OCI-LY7 (cell line): ENCODE measurements at regions not wholly inside any gene's neighbourhood (a gene's known extent, or its start where the extent isn't known, plus 50 kb on each side); places are given as distances from the start of the nearest gene placed in this dataset.

Experiments used
- BruUV-seq: library from RNA; stranded (reverse); fragments of 400-500 nt; replicated peaks from 2 replicates; lab custom pipeline; 2021; lab: Mats Ljungman, UMichigan
- CTCF ChIA-PET: fragments of 300-600 bp; sonication (Branson Sonifier 250); formaldehyde crosslinking; loops from one replicate; lab custom pipeline; 2022; ENCODE audit warnings: antibody characterized with exemption; ENCODE audit not compliant: unreplicated experiment; lab: Charles Lee
- POLR2A ChIA-PET: fragments of 300-600 bp; sonication (Branson Sonifier 250); formaldehyde crosslinking; loops from one replicate; lab custom pipeline; 2022; ENCODE audit warnings: antibody characterized with exemption; lab: Charles Lee
- DNase-seq: peaks from one replicate; pipeline ENCODE4 v3.0.0-alpha.2; 2015; ENCODE audit warnings: low spot score
- H2AFZ ChIP-seq: fragments of 200-600 bp; sonication (generic), shearing (Covaris generic); 2 replicates; pipeline ENCODE4 v1.6.1; 2014; ENCODE audit warnings: mild to moderate bottlenecking, antibody characterized with exemption, low read length, moderate library complexity
- H3K27ac ChIP-seq: fragments of 200-600 bp; sonication (generic); 2 replicates; pipeline ENCODE4 v1.5.1; 2014; ENCODE audit warnings: mixed run types, low read depth, mild to moderate bottlenecking, moderate library complexity, low read length, inconsistent platforms; ENCODE audit not compliant: poor library complexity, severe bottlenecking
- H3K36me3 ChIP-seq: fragments of 200-600 bp; sonication (generic); 2 replicates; pipeline ENCODE4 v1.6.1; 2014; ENCODE audit warnings: mild to moderate bottlenecking, antibody characterized with exemption, low read length, moderate library complexity, mixed read lengths; ENCODE audit not compliant: insufficient read depth
- H3K4me1 ChIP-seq: fragments of 200-600 bp; sonication (generic); 2 replicates; pipeline ENCODE4 v1.5.1; 2014; ENCODE audit warnings: mild to moderate bottlenecking, low read length; ENCODE audit not compliant: insufficient read depth, poor library complexity, severe bottlenecking
- H3K4me2 ChIP-seq: fragments of 200-600 bp; sonication (generic); 2 replicates; pipeline ENCODE4 v1.6.1; 2014; ENCODE audit warnings: mild to moderate bottlenecking, low read length
- H3K4me3 ChIP-seq: fragments of 200-600 bp; sonication (generic); 2 replicates; pipeline ENCODE4 v1.5.1; 2014; ENCODE audit warnings: mild to moderate bottlenecking, low read depth, low read length; ENCODE audit not compliant: poor library complexity, severe bottlenecking
- H3K79me2 ChIP-seq: fragments of 200-600 bp; sonication (generic); 2 replicates; pipeline ENCODE4 v1.6.1; 2016; ENCODE audit warnings: low read depth, mild to moderate bottlenecking, low read length, moderate library complexity, mixed read lengths; ENCODE audit not compliant: insufficient read depth
- H3K9me2 ChIP-seq: fragments of 200-600 bp; sonication (generic); 2 replicates; pipeline ENCODE4 v1.6.1; 2016; ENCODE audit warnings: mild to moderate bottlenecking, low read length, mixed read lengths; ENCODE audit not compliant: insufficient read depth
- H3K9me3 ChIP-seq: fragments of 200-600 bp; sonication (generic); 2 replicates; pipeline ENCODE4 v1.6.1; 2014; ENCODE audit warnings: mild to moderate bottlenecking, mixed run types, low read length, mixed read lengths
- H4K20me1 ChIP-seq: fragments of 200-600 bp; sonication (generic); 2 replicates; pipeline ENCODE4 v1.6.1; 2014; ENCODE audit warnings: mild to moderate bottlenecking, antibody characterized with exemption, low read length, moderate library complexity, mixed read lengths; ENCODE audit not compliant: insufficient read depth
- EZH2phosphoT487 ChIP-seq: fragments of 200-600 bp; sonication (generic); IDR thresholded peaks from 2 replicates; pipeline ENCODE4 v1.6.1; 2018; ENCODE audit warnings: low read depth, borderline replicate concordance, mild to moderate bottlenecking, mixed run types, antibody characterized with exemption, low read length, moderate library complexity, mixed read lengths
- intact Hi-C: fragments of 100-400 bp; cut with micrococcal nuclease; formaldehyde crosslinking; loops from one replicate; pipeline ENCODE4 v1.10.0; 2022; ENCODE audit not compliant: unreplicated experiment
- TF ChIP-seq, protein P1 (sequence below): fragments of 200-600 bp; sonication (generic); conservative IDR thresholded peaks from 2 replicates; pipeline ENCODE4 v1.5.1; 2014; ENCODE audit warnings: mild to moderate bottlenecking, antibody characterized with exemption, low read length, moderate library complexity, mixed read lengths

- H3K79me2 ChIP-seq, result no peaks in the 10 kb centered on the region
- DNase-seq, result no peak
- H2AFZ ChIP-seq, result no peak overlapping the region
- intact Hi-C loops, result no loop called here
- POLR2A ChIA-PET, result no interaction called here
- no peak overlapping the region for H3K27ac ChIP-seq
- no TSS peak for BruUV-seq
- CTCF ChIA-PET, result no interaction called here
- no peaks in the 10 kb centered on the region for H3K36me3 ChIP-seq
- H4K20me1 ChIP-seq, result no peaks in the 10 kb centered on the region
- H3K4me3 ChIP-seq, result no peak overlapping the region
- H3K4me2 ChIP-seq, result no peak overlapping the region
- no peak for TF ChIP-seq EZH2phosphoT487
- H3K9me3 ChIP-seq, result no peaks in the 10 kb centered on the region
- peaks cover 40% of the 10 kb centered on the region for H3K4me1 ChIP-seq
- no peaks in the 10 kb centered on the region for H3K9me2 ChIP-seq
These were observed 52.6 kb upstream of the ACSF3 start for GRCh38 chr16:89040861-89041570.

- H3K36me3 ChIP-seq, result no peaks in the 10 kb centered on the region
- DNase-seq, result no peak
- no peaks in the 10 kb centered on the region for H4K20me1 ChIP-seq
- intact Hi-C loops, result no loop called here
- H3K9me3 ChIP-seq, result no peaks in the 10 kb centered on the region
- H3K4me2 ChIP-seq, result no peak overlapping the region
- BruUV-seq, result no TSS peak
- POLR2A ChIA-PET, result no interaction called here
- peaks cover 40% of the 10 kb centered on the region for H3K4me1 ChIP-seq
- CTCF ChIA-PET, result no interaction called here
- H2AFZ ChIP-seq, result no peak overlapping the region
- H3K79me2 ChIP-seq, result no peaks in the 10 kb centered on the region
- no peak for TF ChIP-seq EZH2phosphoT487
- TF ChIP-seq, protein P1, sequence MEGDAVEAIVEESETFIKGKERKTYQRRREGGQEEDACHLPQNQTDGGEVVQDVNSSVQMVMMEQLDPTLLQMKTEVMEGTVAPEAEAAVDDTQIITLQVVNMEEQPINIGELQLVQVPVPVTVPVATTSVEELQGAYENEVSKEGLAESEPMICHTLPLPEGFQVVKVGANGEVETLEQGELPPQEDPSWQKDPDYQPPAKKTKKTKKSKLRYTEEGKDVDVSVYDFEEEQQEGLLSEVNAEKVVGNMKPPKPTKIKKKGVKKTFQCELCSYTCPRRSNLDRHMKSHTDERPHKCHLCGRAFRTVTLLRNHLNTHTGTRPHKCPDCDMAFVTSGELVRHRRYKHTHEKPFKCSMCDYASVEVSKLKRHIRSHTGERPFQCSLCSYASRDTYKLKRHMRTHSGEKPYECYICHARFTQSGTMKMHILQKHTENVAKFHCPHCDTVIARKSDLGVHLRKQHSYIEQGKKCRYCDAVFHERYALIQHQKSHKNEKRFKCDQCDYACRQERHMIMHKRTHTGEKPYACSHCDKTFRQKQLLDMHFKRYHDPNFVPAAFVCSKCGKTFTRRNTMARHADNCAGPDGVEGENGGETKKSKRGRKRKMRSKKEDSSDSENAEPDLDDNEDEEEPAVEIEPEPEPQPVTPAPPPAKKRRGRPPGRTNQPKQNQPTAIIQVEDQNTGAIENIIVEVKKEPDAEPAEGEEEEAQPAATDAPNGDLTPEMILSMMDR, result no peak
- H3K27ac ChIP-seq, result no peak overlapping the region
- H3K4me3 ChIP-seq, result no peak overlapping the region
- no peaks in the 10 kb centered on the region for H3K9me2 ChIP-seq
These were observed 51.8 kb upstream of the ACSF3 start for GRCh38 chr16:89041571-89042481.

DNA sequence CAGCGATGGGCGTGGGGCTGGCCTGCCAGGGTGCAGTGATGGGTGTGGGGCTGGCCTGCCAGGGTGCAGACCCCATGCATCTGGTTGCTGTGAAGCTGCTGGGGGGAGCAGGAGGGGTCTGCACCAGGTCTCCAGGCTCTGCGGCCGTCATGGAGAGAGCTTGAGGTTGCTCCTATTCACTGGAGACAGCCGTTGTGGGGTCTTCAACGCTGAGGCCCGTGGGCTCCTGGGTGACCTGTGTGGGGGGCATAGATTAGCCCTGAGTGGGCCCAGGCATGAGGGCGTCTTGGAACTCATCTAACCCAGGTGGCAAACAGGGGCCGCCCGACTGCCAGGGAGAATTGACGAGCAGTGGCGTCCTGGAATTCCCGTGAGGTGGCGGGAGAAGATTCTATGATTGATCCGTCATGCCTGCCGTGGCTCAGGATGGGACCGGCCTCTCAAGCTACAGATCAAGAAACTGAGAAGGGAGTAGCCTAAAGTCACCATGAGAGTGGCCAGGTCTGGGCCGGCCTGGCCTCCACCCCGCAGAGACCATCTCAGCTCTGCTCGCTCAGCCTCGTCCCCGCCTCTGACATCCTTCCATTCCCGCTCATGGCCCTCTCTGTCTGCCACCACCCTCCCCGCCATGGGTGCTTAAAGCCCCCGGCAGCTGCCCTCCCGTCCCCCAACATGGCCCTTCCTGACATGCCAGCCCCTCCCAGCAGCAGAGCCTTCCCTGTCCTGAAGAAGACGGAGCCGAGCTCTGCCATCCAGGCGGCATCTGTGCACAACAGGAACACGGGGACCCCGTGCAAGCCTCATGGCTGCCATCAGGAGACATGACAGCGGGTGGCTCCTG lies 50.7 kb upstream of the ACSF3 start:
- Histone ChIP-seq H3K4me1 (peaks cover 37% of the 10 kb centered on the region), H3K79me2 (no peaks in the 10 kb centered on the region), H2AFZ (no peak overlapping the region), H3K36me3 (no peaks in the 10 kb centered on the region), H3K4me2 (no peak overlapping the region), H3K9me3 (no peaks in the 10 kb centered on the region), H3K4me3 (no peak overlapping the region), H3K27ac (no peak overlapping the region), H3K9me2 (no peaks in the 10 kb centered on the region), H4K20me1 (no peaks in the 10 kb centered on the region)
- CTCF ChIA-PET, result no interaction called here
- DNase-seq, result no peak
- TF ChIP-seq, protein P1, result no peak
- no peak for TF ChIP-seq EZH2phosphoT487
- POLR2A ChIA-PET, result no interaction called here
- BruUV-seq, result no TSS peak
- intact Hi-C loops, result no loop called here
